WERI-Rb-1 (cell line): ENCODE measurements at regions not wholly inside any gene's neighbourhood (a gene's known extent, or its start where the extent isn't known, plus 50 kb on each side); places are given as distances from the start of the nearest gene placed in this dataset.
"Not testable (repeated sequence)": the region's sequence is repeated elsewhere in the genome, so short reads cannot be mapped to it uniquely, and the experiment has no call there.

Experiments used
- DNase-seq: peaks from one replicate; pipeline ENCODE4 v3.0.0-alpha.2; 2020
- H3K27ac ChIP-seq: fragments of 250-450 bp; sonication (Bioruptor Pico); 2 replicates; pipeline ENCODE4 v1.5.1; 2020; ENCODE audit warnings: mild to moderate bottlenecking, moderate library complexity
- H3K27me3 ChIP-seq: fragments of 250-450 bp; sonication (Bioruptor Pico); 2 replicates; pipeline ENCODE4 v1.5.1; 2021; ENCODE audit warnings: mild to moderate bottlenecking, low read depth, moderate library complexity; ENCODE audit not compliant: insufficient read depth, severe bottlenecking
- H3K36me3 ChIP-seq: fragments of 250-450 bp; sonication (Bioruptor Pico); 2 replicates; pipeline ENCODE4 v1.5.1; 2020; ENCODE audit warnings: mild to moderate bottlenecking, moderate library complexity
- H3K4me3 ChIP-seq: 2 replicates; pipeline ENCODE4 v1.5.1; 2011; ENCODE audit warnings: low read depth, mild to moderate bottlenecking, control low read depth, low read length
- H3K9me3 ChIP-seq: fragments of 250-450 bp; sonication (Bioruptor Pico); 2 replicates; pipeline ENCODE4 v1.5.1; 2021; ENCODE audit warnings: mild to moderate bottlenecking, moderate library complexity; ENCODE audit not compliant: severe bottlenecking
- TF ChIP-seq, protein P1 (sequence below): IDR thresholded peaks from 2 replicates; pipeline ENCODE4 v1.5.1; 2011; ENCODE audit warnings: low read depth, mild to moderate bottlenecking, control low read depth, inconsistent platforms, low read length

- H3K4me3 ChIP-seq = no peak overlapping the region
- no peaks in the 10 kb centered on the region for H3K27me3 ChIP-seq
- DNase-seq = no peak
- no peak overlapping the region for H3K27ac ChIP-seq
- no peaks in the 10 kb centered on the region for H3K36me3 ChIP-seq
- TF ChIP-seq, protein P1, sequence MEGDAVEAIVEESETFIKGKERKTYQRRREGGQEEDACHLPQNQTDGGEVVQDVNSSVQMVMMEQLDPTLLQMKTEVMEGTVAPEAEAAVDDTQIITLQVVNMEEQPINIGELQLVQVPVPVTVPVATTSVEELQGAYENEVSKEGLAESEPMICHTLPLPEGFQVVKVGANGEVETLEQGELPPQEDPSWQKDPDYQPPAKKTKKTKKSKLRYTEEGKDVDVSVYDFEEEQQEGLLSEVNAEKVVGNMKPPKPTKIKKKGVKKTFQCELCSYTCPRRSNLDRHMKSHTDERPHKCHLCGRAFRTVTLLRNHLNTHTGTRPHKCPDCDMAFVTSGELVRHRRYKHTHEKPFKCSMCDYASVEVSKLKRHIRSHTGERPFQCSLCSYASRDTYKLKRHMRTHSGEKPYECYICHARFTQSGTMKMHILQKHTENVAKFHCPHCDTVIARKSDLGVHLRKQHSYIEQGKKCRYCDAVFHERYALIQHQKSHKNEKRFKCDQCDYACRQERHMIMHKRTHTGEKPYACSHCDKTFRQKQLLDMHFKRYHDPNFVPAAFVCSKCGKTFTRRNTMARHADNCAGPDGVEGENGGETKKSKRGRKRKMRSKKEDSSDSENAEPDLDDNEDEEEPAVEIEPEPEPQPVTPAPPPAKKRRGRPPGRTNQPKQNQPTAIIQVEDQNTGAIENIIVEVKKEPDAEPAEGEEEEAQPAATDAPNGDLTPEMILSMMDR = peak; percentile 57
- peaks cover 6% of the 10 kb centered on the region for H3K9me3 ChIP-seq
These were observed 65.2 kb downstream of the CCDC195 start for GRCh38 chr2:224650815-224651439.

GRCh38 chr2:224647684-224648083 lies 62.5 kb upstream of the CUL3 start:
- H3K4me3 ChIP-seq, H3K27me3 ChIP-seq, H3K27ac ChIP-seq, H3K9me3 ChIP-seq, DNase-seq, H3K36me3 ChIP-seq: not testable (repeated sequence)

GRCh38 chr2:224646242-224646846 lies 61.2 kb upstream of the CUL3 start:
- H3K27me3 ChIP-seq = no peaks in the 10 kb centered on the region
- no peak overlapping the region for H3K4me3 ChIP-seq
- no peak overlapping the region for H3K27ac ChIP-seq
- DNase-seq = peak; percentile 27
- H3K36me3 ChIP-seq = no peaks in the 10 kb centered on the region
- H3K9me3 ChIP-seq = no peaks in the 10 kb centered on the region
- TF ChIP-seq, protein P1 = peak; percentile 70

- H3K27ac ChIP-seq = no peak overlapping the region
- TF ChIP-seq, protein P1 = no peak
- no peaks in the 10 kb centered on the region for H3K27me3 ChIP-seq
- no peaks in the 10 kb centered on the region for H3K9me3 ChIP-seq
- H3K4me3 ChIP-seq = no peak overlapping the region
- H3K36me3 ChIP-seq = no peaks in the 10 kb centered on the region
- no peak for DNase-seq
These were observed 60.6 kb upstream of the CUL3 start for GRCh38 chr2:224645722-224646121.

DNA sequence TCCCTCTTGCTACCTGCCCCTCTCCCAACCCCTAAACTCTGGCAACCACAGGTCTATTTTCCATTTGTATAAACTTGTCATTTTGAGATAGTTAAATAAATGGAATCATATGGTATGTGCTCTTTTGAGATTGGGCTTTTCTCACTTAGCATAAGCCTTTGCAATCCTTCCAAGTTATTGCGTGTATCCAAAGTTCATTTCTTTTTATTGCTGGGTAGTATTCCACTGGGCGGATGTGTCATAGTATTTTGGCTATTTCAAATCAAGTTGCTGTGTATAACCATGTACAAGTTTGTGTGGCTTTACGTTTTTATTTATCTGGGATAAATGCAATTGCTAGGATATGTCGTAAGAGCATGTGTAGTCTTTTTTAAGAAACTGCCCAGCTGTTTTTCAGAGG lies 55.5 kb upstream of the CUL3 start:
- H3K9me3 ChIP-seq = no peaks in the 10 kb centered on the region
- TF ChIP-seq, protein P1 = no peak
- no peak for DNase-seq
- no peaks in the 10 kb centered on the region for H3K27me3 ChIP-seq
- no peak overlapping the region for H3K27ac ChIP-seq
- no peak overlapping the region for H3K4me3 ChIP-seq
- H3K36me3 ChIP-seq = no peaks in the 10 kb centered on the region

DNA sequence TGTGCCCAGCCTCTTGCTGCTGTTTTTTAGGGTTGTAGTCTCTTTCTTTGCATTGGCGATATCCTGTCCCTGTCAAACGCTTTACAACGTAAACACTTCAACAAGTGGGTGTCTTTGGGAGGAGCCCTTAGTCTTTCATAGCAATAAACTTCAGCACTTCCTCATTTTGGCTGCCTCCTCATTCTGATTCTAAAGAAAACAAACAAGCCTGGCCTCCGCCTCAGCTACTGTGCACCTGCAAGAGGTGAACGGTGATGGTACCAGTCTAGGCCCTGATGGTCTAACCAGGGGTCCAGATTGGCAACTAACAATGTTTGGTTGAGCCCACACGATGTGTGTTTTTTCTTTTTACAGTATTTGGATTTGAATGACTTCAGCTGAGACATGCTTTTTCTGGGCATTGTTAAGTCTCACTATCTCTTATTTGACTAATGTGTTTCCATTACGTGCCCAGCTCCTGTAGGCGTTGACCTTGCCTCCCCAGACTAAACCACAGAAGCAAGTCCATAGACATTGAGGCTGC lies 53.2 kb upstream of the CUL3 start:
- no peaks in the 10 kb centered on the region for H3K27me3 ChIP-seq
- no peaks in the 10 kb centered on the region for H3K9me3 ChIP-seq
- H3K27ac ChIP-seq = no peak overlapping the region
- no peaks in the 10 kb centered on the region for H3K36me3 ChIP-seq
- no peak for DNase-seq
- H3K4me3 ChIP-seq = no peak overlapping the region
- TF ChIP-seq, protein P1 = no peak
